Keratinocyte (primary cell): ENCODE measurements at regions not wholly inside any gene's neighbourhood (a gene's known extent, or its start where the extent isn't known, plus 50 kb on each side); places are given as distances from the start of the nearest gene placed in this dataset.

Experiments used
- CTCF ChIP-seq, 3 experiments: IDR thresholded peaks in 1 of 3; conservative IDR thresholded peaks in 1 of 3; optimal IDR thresholded peaks in 1 of 3; 2 replicates in 2 of 3; 3 replicates in 1 of 3; pipeline versions ENCODE3 to v1.5.1; 2011; ENCODE audit warnings: low read length in 3 of 3, mild to moderate bottlenecking in 3 of 3, moderate library complexity in 2 of 3, control low read depth in 1 of 3, inconsistent platforms in 1 of 3; ENCODE audit not compliant: insufficient read depth in 2 of 3; ENCODE audit errors: extremely low read depth in 1 of 3
- EZH2 ChIP-seq: IDR thresholded peaks from one replicate; pipeline ENCODE4 v1.6.1; 2012; ENCODE audit warnings: inconsistent platforms, mild to moderate bottlenecking, low read length, moderate library complexity

DNA sequence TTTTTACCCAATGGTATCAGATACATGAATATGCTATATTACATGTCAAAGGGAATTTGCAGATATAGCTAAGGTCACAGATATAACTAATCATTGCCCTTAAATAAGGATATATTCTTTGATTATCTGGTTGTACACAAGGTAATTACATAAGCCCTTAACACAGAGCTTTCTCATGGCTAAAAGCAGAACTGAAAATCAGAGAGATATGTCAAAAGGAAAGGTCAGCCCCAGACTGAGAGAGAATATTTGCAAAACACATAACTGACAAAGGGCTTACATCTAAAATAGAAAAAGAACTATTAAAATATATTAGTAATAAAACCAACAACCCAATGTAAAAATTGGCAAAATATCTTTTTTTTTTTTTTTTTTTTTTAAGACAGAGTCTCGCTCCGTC, 1029.5 kb upstream of the LRRN3 start:
- TF ChIP-seq EZH2 (no peak), CTCF (optimal IDR thresholded peaks at IDR 0.05 in 1 of 3, IDR thresholded peaks at IDR 0.05 in 1 of 3, conservative IDR thresholded peaks at IDR 0.05 in 1 of 3; ENCODE audit: extremely low read depth in 1 of 3, insufficient read depth in 2 of 3, low read length in 3 of 3) (no peak)
